ENCODE measurements at regions not wholly inside any gene's neighbourhood (a gene's known extent, or its start where the extent isn't known, plus 50 kb on each side); places are given as distances from the start of the nearest gene placed in this dataset.

GRCh38 chr4:13782231-13782630, 154.7 kb upstream of the BOD1L1 start:
- H3K27me3 ChIP-seq (ENCODE audit: insufficient read depth, low read length), result no peaks in the 10 kb centered on the region
- H3K9ac ChIP-seq (ENCODE audit: extremely low read depth, insufficient read length, low read length), result no peak overlapping the region
- no peak overlapping the region for H4K91ac ChIP-seq (ENCODE audit: insufficient read length, low read depth, low read length)
- H3K18ac ChIP-seq (ENCODE audit: insufficient read length, low read depth, low read length), result no peak overlapping the region
- H2AFZ ChIP-seq (ENCODE audit: low read length), result no peak overlapping the region
- H3K56ac ChIP-seq (ENCODE audit: insufficient read length, low read depth, low read length), result no peak overlapping the region
- H3K36me3 Mint-ChIP-seq (ENCODE audit: insufficient read depth in 1 of 3, low read depth in 3 of 3), result peaks cover 0 to 2% (median under 1%) of the 10 kb centered on the region in 3 experiments; a peak in 4 of 7 replicates
- no peaks in the 10 kb centered on the region for H3K4me1 ChIP-seq (ENCODE audit: insufficient read depth, low read length)
- no peak overlapping the region for H4K8ac ChIP-seq (replicated peaks; ENCODE audit: insufficient read length, low read depth, low read length)
- H3K4me3 Mint-ChIP-seq, result no peak overlapping the region
- no peaks in the 10 kb centered on the region for H3K27me3 Mint-ChIP-seq (ENCODE audit: low read depth)
- H3K23me2 ChIP-seq (ENCODE audit: insufficient read length, low read depth, low read length, poor library complexity, severe bottlenecking), result no peaks in the 10 kb centered on the region
- H3K79me2 ChIP-seq (ENCODE audit: insufficient read depth, low read length), result no peaks in the 10 kb centered on the region
- H3K9me3 ChIP-seq (ENCODE audit: control insufficient read depth, low read depth, low read length), result no peaks in the 10 kb centered on the region
- no peak overlapping the region for H2BK20ac ChIP-seq (ENCODE audit: low read depth, low read length, poor library complexity, severe bottlenecking)
- no peak overlapping the region for H3K4me2 ChIP-seq (ENCODE audit: insufficient read depth, insufficient read length, low read length)
- no peak for TF ChIP-seq CTCF (conservative IDR thresholded peaks at IDR 0.05)
- H3K23ac ChIP-seq (ENCODE audit: insufficient read length, low read depth, low read length), result no peak overlapping the region
- no peak overlapping the region for H3T11ph ChIP-seq (ENCODE audit: low read length)
- no peak overlapping the region for H3K14ac ChIP-seq (ENCODE audit: insufficient read depth, low read length)
- H2BK120ac ChIP-seq (ENCODE audit: low read depth, low read length, poor library complexity, severe bottlenecking), result no peak overlapping the region
- no peaks in the 10 kb centered on the region for H3K79me1 ChIP-seq (ENCODE audit: insufficient read depth, low read depth, low read length, poor library complexity, severe bottlenecking)
- H2AK5ac ChIP-seq (ENCODE audit: insufficient read length, low read length), result no peak overlapping the region
- H3K27ac Mint-ChIP-seq, result no peak overlapping the region
- no peak overlapping the region for H4K5ac ChIP-seq (ENCODE audit: insufficient read length, low read depth, low read length)
- H3K4me1 Mint-ChIP-seq, result 0 out of 4 replicates have a peak, but pooled peaks cover 0 to 5% of the 10 kb centered on the region in 2 experiments
- no peak overlapping the region for H2BK12ac ChIP-seq (ENCODE audit: insufficient read length, low read depth, low read length)
- no peak for DNase-seq
- H4K20me1 ChIP-seq (ENCODE audit: control insufficient read depth, insufficient read depth, insufficient read length), result no peaks in the 10 kb centered on the region
- H2BK5ac ChIP-seq (ENCODE audit: insufficient read length, low read length), result no peak overlapping the region
- no peak overlapping the region for H3K4ac ChIP-seq (ENCODE audit: low read depth, low read length)
- no CpG with 5 or more reads among the region's 2 CpGs for WGBS (ENCODE audit: extremely low coverage, insufficient read length, low lambda C conversion rate)
- H2BK15ac ChIP-seq (ENCODE audit: low read depth, low read length), result no peak overlapping the region
- peaks cover under 1 to 4% of the 10 kb centered on the region in 2 experiments; a peak in 4 of 5 replicates for H3K9me3 Mint-ChIP-seq
- H3K27ac ChIP-seq (ENCODE audit: insufficient read length, low read depth, low read length), result no peak overlapping the region

Measured in H9 (cell line).